ENCODE measurements at regions not wholly inside any gene's neighbourhood (a gene's known extent, or its start where the extent isn't known, plus 50 kb on each side); places are given as distances from the start of the nearest gene placed in this dataset.

DNA sequence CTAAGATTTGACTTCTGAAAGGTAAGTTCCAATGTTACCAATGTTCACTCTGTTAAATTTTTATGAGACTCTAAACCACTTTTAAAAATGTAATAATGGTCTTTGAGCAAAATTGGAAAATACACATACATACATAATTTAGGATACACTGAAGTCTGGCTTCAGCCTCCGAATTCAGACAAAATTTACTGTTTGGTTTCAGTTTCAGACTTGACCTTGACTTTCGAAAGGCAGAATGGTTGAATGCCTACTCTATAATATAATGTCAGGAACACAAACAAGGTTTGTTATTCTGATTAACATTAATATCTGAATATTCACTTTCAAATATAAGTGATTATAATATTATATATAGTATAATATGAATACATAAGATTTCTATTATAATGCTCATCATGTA, 74.1 kb upstream of the KRAS start:
- no peak overlapping the region for H3K27ac ChIP-seq (ENCODE audit: insufficient read depth, low read depth, low read length)
- ChIA-PET CTCF (interaction anchor here (3.2 kb wide), 1 partner anchor 84 kb away, joined by 11 read pairs; no protein-coding TSS in a partner anchor), POLR2A (no interaction called here)
- BruUV-seq (replicated peaks): no TSS peak
- TF ChIP-seq, protein P1, sequence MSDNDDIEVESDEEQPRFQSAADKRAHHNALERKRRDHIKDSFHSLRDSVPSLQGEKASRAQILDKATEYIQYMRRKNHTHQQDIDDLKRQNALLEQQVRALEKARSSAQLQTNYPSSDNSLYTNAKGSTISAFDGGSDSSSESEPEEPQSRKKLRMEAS (IDR thresholded peaks at IDR 0.05; ENCODE audit: insufficient read depth, insufficient read length): no peak
- TF ChIP-seq, protein P2, sequence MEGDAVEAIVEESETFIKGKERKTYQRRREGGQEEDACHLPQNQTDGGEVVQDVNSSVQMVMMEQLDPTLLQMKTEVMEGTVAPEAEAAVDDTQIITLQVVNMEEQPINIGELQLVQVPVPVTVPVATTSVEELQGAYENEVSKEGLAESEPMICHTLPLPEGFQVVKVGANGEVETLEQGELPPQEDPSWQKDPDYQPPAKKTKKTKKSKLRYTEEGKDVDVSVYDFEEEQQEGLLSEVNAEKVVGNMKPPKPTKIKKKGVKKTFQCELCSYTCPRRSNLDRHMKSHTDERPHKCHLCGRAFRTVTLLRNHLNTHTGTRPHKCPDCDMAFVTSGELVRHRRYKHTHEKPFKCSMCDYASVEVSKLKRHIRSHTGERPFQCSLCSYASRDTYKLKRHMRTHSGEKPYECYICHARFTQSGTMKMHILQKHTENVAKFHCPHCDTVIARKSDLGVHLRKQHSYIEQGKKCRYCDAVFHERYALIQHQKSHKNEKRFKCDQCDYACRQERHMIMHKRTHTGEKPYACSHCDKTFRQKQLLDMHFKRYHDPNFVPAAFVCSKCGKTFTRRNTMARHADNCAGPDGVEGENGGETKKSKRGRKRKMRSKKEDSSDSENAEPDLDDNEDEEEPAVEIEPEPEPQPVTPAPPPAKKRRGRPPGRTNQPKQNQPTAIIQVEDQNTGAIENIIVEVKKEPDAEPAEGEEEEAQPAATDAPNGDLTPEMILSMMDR (IDR thresholded peaks at IDR 0.05; ENCODE audit: extremely low read depth in 1 of 2, insufficient read depth in 1 of 2, low read depth in 1 of 2, low read length in 2 of 2): no peak
- no peak for TF ChIP-seq EZH2 (IDR thresholded peaks at IDR 0.05; ENCODE audit: borderline replicate concordance, low read depth, low read length, severe bottlenecking)
- TF ChIP-seq POLR2AphosphoS5 (IDR thresholded peaks at IDR 0.05; ENCODE audit: insufficient read depth, low read depth, low read length): no peak
- no peak for TF ChIP-seq MYC (IDR thresholded peaks at IDR 0.05; ENCODE audit: low read depth, low read length)
- TF ChIP-seq POLR2A (IDR thresholded peaks at IDR 0.05; ENCODE audit: low read depth, low read length): no peak
- TF ChIP-seq GATA2 (IDR thresholded peaks at IDR 0.05; ENCODE audit: insufficient read depth, insufficient read length, low read depth, low read length): no peak
- no peak for TF ChIP-seq JUN (IDR thresholded peaks at IDR 0.05; ENCODE audit: borderline replicate concordance, insufficient read depth, insufficient read length, low read depth)
- TF ChIP-seq FOS (IDR thresholded peaks at IDR 0.05; ENCODE audit: borderline replicate concordance, insufficient read depth, low read length): no peak
- H3K4me1 ChIP-seq (ENCODE audit: control insufficient read depth, extremely low read depth, insufficient read depth, low read length): peaks cover 14% of the 10 kb centered on the region
- no peak for FAIRE-seq
- no peaks in the 10 kb centered on the region for H3K9me1 ChIP-seq (replicated peaks; ENCODE audit: control insufficient read depth, extremely low read depth, insufficient read depth, low read length)
- H3K9me3 ChIP-seq (replicated peaks; ENCODE audit: control insufficient read depth, insufficient read depth, low read length): no peaks in the 10 kb centered on the region
- H2AFZ ChIP-seq (ENCODE audit: low read depth, low read length): no peak overlapping the region
- H3K4me3 ChIP-seq (replicated peaks in 1 of 3; ENCODE audit: insufficient read depth in 1 of 3, low read depth in 1 of 3, low read length in 3 of 3): no peak overlapping the region
- H3K36me3 ChIP-seq (ENCODE audit: control insufficient read depth in 2 of 2, extremely low read depth in 1 of 2, insufficient read depth in 2 of 2, low read length in 2 of 2): no peaks in the 10 kb centered on the region
- H4K20me1 ChIP-seq (replicated peaks; ENCODE audit: control insufficient read depth, extremely low read depth, insufficient read depth, low read length): no peaks in the 10 kb centered on the region
- no peak for DNase-seq (ENCODE audit: low read depth, low spot score)
- H3K79me2 ChIP-seq (ENCODE audit: control insufficient read depth, insufficient read depth, low read length): no peaks in the 10 kb centered on the region
- dilution Hi-C loops (cut with MboI; ENCODE audit: extremely low pct_ligation_motif_present, low sequenced_read_pairs): no loop called here
- no peak overlapping the region for H3K4me2 ChIP-seq (ENCODE audit: insufficient read depth, low read length)
- H3K27me3 ChIP-seq (ENCODE audit: control insufficient read depth in 2 of 2, insufficient read depth in 2 of 2, low read length in 2 of 2): peaks cover 3 to 6% of the 10 kb centered on the region in 2 experiments
- H3K9ac ChIP-seq (replicated peaks; ENCODE audit: extremely low read depth, insufficient read depth, low read length): no peak overlapping the region
- intact Hi-C loops (cut with micrococcal nuclease): loop anchor here (5.0 kb wide), 1 partner anchor 73 kb away; the partner anchor contains the start of gene KRAS

Measured in endothelial cell of umbilical vein (primary cell).